IgD-negative memory B cell (primary cell): ENCODE measurements at regions not wholly inside any gene's neighbourhood (a gene's known extent, or its start where the extent isn't known, plus 50 kb on each side); places are given as distances from the start of the nearest gene placed in this dataset.
"Not testable (repeated sequence)": the region's sequence is repeated elsewhere in the genome, so short reads cannot be mapped to it uniquely, and the experiment has no call there.

Experiments
- H3K27ac Mint-ChIP-seq, 3 donors: one replicate each; pipeline ENCODE4 v1.8.0; 2020 to 2022; ENCODE audit warnings: mild to moderate bottlenecking in 3 of 3, mixed read lengths in 3 of 3, moderate library complexity in 1 of 3
- H3K27me3 Mint-ChIP-seq: one replicate; pipeline ENCODE4 v1.8.0; 2021; ENCODE audit warnings: mixed read lengths
- H3K36me3 Mint-ChIP-seq: one replicate; pipeline ENCODE4 v1.8.0; 2020; ENCODE audit warnings: mild to moderate bottlenecking, mixed read lengths
- H3K4me1 Mint-ChIP-seq, 3 donors: one replicate each; pipeline ENCODE4 v1.8.0; 2020 to 2022; ENCODE audit warnings: mixed read lengths in 3 of 3, mild to moderate bottlenecking in 1 of 3
- H3K4me3 Mint-ChIP-seq, 4 donors: one replicate each; pipeline ENCODE4 v1.8.0; 2020 to 2022; ENCODE audit warnings: mild to moderate bottlenecking in 4 of 4, mixed read lengths in 4 of 4, moderate library complexity in 3 of 4
- H3K9me3 Mint-ChIP-seq, 3 donors: one replicate each; pipeline ENCODE4 v1.8.0; 2020 to 2021; ENCODE audit warnings: mixed read lengths in 3 of 3, mild to moderate bottlenecking in 1 of 3

- Mint-ChIP-seq H3K9me3 (no peaks in the 10 kb centered on the region), H3K4me1 (no peaks in the 10 kb centered on the region), H3K27me3 (peaks cover 1% of the 10 kb centered on the region), H3K27ac (no peak overlapping the region), H3K36me3 (no peaks in the 10 kb centered on the region), H3K4me3 (no peak overlapping the region)
Measured at GRCh38 chr3:130569461-130570365, 52.7 kb downstream of the COL6A6 start.

DNA sequence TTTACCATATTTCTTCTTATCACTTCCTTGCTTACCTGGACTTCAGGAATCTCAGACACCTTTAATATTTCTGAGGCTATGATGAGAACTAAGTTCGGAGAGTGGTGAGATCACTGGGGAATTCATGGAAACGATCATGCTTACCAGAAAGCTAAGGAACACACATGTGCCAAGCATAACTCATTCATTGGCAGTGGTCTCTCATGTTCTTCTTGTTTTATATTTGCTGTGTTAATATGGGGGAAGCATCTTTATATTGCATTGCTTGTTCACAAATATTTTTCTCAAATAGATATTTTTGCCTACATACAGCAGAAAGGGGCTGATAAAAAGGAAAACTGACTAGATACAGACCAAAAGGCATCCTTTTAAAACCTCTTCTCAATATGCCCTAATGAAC lies 55.8 kb downstream of the COL6A6 start:
- no peaks in the 10 kb centered on the region for H3K36me3 Mint-ChIP-seq
- H3K27ac Mint-ChIP-seq = no peak overlapping the region
- H3K4me1 Mint-ChIP-seq = no peaks in the 10 kb centered on the region
- no peaks in the 10 kb centered on the region for H3K27me3 Mint-ChIP-seq
- no peak overlapping the region for H3K4me3 Mint-ChIP-seq
- H3K9me3 Mint-ChIP-seq = no peaks in the 10 kb centered on the region

GRCh38 chr3:130576375-130577266 lies 59.6 kb downstream of the COL6A6 start:
- no peaks in the 10 kb centered on the region for H3K27me3 Mint-ChIP-seq

DNA sequence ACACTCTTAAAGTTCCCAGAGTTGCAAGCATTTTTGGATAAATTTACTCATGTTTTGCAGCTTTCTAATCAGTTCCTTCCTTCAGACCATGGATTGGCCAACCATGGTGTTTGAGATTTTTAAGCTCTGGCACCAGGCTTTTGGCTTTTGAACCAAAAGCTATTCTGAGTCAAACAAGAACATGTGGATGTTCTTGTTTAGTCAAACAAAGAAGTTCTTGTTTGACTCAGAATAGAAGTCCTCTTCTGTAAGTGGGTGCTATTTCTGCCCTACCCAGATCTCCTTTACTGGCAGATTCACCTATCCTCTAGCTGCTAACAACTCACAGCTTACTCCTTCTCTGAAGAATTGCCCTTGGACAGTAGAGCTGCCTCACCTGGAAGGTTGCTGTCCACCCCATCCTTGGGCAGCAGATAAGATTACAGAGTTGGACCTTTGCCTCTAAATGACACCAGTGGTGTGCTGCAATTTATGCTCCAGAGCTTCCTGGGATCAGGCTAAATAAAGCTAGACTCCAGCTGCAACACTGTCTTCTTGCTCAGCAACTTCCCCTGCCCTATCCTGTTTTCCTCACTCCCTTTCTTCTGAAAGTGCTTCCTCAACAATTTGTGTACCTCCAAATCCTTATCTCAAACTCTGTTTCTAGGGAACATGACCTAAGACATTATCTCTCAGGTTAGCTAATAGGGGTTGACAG lies 65.6 kb downstream of the COL6A6 start:
- no peak overlapping the region for H3K4me3 Mint-ChIP-seq
- H3K9me3 Mint-ChIP-seq = peaks cover 0 to 2% (median 0%) of the 10 kb centered on the region in 3 donors
- no peaks in the 10 kb centered on the region for H3K36me3 Mint-ChIP-seq
- H3K27me3 Mint-ChIP-seq = peaks cover 3% of the 10 kb centered on the region
- H3K27ac Mint-ChIP-seq = no peak overlapping the region
- no peaks in the 10 kb centered on the region for H3K4me1 Mint-ChIP-seq

More at GRCh38 chr3:130576375-130577266, 59.6 kb downstream of the COL6A6 start:
- Mint-ChIP-seq H3K27ac (no peak overlapping the region), H3K9me3 (no peaks in the 10 kb centered on the region), H3K36me3 (no peaks in the 10 kb centered on the region), H3K4me1 (no peaks in the 10 kb centered on the region), H3K4me3 (no peak overlapping the region)

- H3K4me3 Mint-ChIP-seq, H3K27ac Mint-ChIP-seq, H3K4me1 Mint-ChIP-seq, H3K36me3 Mint-ChIP-seq, H3K27me3 Mint-ChIP-seq, H3K9me3 Mint-ChIP-seq: not testable (repeated sequence)
Measured at GRCh38 chr3:130594749-130595148, 77.8 kb downstream of the COL6A6 start.

DNA sequence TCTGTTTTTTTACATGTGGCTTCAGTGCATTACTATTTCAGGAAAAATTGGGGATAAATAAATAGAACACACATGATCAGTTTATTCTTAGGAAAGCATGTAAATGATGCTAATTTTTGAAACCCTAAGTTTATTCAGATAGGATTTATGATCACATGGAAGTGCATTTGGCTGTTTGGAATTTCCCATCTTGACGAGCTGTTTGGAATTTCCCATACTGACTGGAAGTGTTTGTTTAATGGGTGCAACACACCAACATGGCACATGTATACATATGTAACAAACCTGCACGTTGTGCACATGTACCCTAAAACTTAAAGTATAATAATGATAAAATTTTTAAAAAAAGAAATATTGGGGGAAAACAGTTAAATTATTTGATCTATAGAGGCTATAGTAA lies 79.5 kb downstream of the COL6A6 start:
- Mint-ChIP-seq H3K27ac (no peak overlapping the region), H3K9me3 (peaks cover 0 to 3% (median 3%) of the 10 kb centered on the region in 3 donors), H3K4me3 (no peak overlapping the region), H3K27me3 (peaks cover 6% of the 10 kb centered on the region), H3K36me3 (peaks cover 2% of the 10 kb centered on the region), H3K4me1 (no peaks in the 10 kb centered on the region)

DNA sequence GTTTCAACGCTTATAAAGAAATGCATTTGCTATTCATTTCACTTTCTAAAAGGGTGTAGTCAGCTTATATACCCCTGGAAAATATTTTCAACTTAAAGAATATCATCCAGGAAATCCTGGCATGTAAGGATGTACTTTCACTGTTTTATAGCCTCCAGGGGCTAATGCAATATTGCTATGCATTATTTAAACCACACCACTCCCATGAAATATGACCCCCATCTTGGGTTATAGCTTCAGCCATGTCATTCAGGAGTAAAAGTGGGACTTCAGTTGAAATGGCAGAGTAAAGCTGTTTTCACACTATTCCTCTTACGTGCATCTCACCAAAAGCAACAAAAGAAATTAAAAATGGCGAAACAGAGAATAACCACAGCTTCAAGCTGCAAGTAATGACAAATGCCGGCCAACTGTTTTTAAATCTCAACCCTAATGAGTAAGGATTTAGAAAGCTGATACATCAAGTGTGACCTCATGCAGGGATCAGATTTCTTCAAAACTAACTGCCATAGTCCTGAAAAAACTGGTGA lies 84.5 kb downstream of the COL6A6 start:
- no peaks in the 10 kb centered on the region for H3K4me1 Mint-ChIP-seq
- no peak overlapping the region for H3K4me3 Mint-ChIP-seq
- peaks cover 3 to 6% (median 3%) of the 10 kb centered on the region in 3 donors for H3K9me3 Mint-ChIP-seq
- peaks cover 2% of the 10 kb centered on the region for H3K36me3 Mint-ChIP-seq
- H3K27me3 Mint-ChIP-seq = peaks cover 4% of the 10 kb centered on the region
- H3K27ac Mint-ChIP-seq = no peak overlapping the region

DNA sequence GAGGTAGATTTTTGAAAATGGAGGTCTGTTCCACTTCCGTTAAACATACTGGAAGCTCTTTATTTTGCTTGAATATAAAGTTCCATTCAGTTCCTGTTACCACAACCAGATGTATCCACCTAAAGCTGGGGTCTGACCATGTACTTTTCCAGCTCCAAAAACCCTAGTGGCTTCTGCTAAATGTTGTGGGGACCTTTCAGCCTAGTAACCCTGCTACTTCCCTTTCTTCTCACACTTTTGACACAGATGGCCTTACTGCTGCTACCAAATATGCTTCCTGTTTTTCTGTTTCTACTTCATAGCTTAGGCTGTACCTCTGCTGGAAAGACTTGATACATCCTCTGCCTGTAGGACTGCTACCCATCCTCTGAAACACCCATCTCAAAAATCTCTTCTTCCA lies 87.8 kb downstream of the COL6A6 start:
- Mint-ChIP-seq H3K4me3 (no peak overlapping the region), H3K27me3 (no peaks in the 10 kb centered on the region), H3K9me3 (peaks cover 3 to 8% (median 7%) of the 10 kb centered on the region in 3 donors), H3K36me3 (peaks cover 2% of the 10 kb centered on the region), H3K4me1 (no peaks in the 10 kb centered on the region), H3K27ac (no peak overlapping the region)

- Mint-ChIP-seq H3K27ac (no peak overlapping the region), H3K36me3 (peaks cover 2% of the 10 kb centered on the region), H3K4me1 (no peaks in the 10 kb centered on the region), H3K4me3 (no peak overlapping the region), H3K27me3 (no peaks in the 10 kb centered on the region), H3K9me3 (peaks cover 0 to 8% (median 4%) of the 10 kb centered on the region in 3 donors)
Measured at GRCh38 chr3:130606336-130606735, 89.4 kb downstream of the COL6A6 start.

DNA sequence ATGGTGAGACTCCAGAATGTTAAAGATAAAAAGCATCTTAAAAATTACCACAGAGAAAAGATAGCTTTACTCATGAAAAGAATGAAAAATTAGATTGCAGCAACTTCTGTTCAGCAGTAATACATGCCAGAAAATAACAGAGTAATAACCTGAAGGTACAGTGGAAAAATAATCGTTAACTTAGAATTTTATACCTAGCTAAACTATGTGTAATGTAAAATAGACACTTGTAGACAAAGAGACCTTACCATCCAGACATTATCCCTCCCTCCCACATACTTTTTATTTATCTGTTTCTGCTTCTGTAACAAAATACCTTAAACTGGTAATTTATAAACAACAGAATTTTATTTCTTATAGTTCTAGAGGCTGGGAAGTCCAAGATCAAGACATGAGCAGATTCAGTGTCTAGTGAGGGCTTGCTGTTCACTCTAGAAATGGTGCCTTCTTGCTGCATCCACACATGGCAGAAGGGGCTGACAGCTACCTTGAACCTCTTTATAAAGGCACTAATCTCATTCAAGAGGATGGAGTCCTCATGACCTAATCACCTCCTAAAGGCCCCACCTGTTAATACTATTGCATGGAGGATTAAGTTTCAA lies 90.7 kb downstream of the COL6A6 start:
- Mint-ChIP-seq H3K9me3 (peaks cover 4 to 11% (median 9%) of the 10 kb centered on the region in 3 donors), H3K27me3 (no peaks in the 10 kb centered on the region), H3K4me3 (peak overlapping the region in 1 of 4 donors; percentile 1), H3K27ac (no peak overlapping the region), H3K36me3 (peaks cover 2% of the 10 kb centered on the region), H3K4me1 (peaks cover 0 to 2% (median 0%) of the 10 kb centered on the region in 3 donors)

- no peaks in the 10 kb centered on the region for H3K27me3 Mint-ChIP-seq
- no peak overlapping the region for H3K27ac Mint-ChIP-seq
- peaks cover 2% of the 10 kb centered on the region for H3K36me3 Mint-ChIP-seq
- no peak overlapping the region for H3K4me3 Mint-ChIP-seq
- H3K4me1 Mint-ChIP-seq = peaks cover 0 to 2% (median 0%) of the 10 kb centered on the region in 3 donors
- peaks cover 4 to 11% (median 9%) of the 10 kb centered on the region in 3 donors for H3K9me3 Mint-ChIP-seq
Measured at GRCh38 chr3:130609166-130609979, 92.4 kb downstream of the COL6A6 start.

DNA sequence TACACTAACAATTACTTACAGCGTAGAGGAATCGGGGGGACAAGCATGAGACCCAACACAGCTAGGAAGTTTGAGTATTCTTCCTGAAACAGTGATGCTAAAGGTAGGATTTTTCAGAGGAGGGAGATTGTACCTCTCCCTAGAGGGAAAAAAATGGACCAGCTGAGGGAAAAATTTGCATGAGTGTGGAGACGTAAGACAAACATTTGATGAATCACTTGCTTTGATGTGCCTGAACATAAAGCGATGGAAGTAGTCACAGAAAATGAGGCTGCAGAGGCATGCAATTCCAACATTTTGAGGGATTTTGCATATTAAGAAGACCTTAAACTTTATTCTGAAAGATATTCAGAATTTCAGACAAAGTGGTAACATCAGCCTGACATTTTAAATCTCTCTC lies 102.2 kb downstream of the COL6A6 start:
- H3K36me3 Mint-ChIP-seq = peaks cover 1% of the 10 kb centered on the region
- no peaks in the 10 kb centered on the region for H3K4me1 Mint-ChIP-seq
- no peak overlapping the region for H3K4me3 Mint-ChIP-seq
- peaks cover under 1% of the 10 kb centered on the region for H3K27me3 Mint-ChIP-seq
- no peak overlapping the region for H3K27ac Mint-ChIP-seq
- peaks cover 0 to 5% (median 0%) of the 10 kb centered on the region in 3 donors for H3K9me3 Mint-ChIP-seq

GRCh38 chr3:130621824-130622223 lies 104.8 kb downstream of the COL6A6 start:
- Mint-ChIP-seq H3K4me1 (no peaks in the 10 kb centered on the region), H3K27me3 (peaks cover 4% of the 10 kb centered on the region), H3K4me3 (no peak overlapping the region)

More at GRCh38 chr3:130621824-130622223, 104.8 kb downstream of the COL6A6 start:
- H3K9me3 Mint-ChIP-seq = peaks cover 0 to 2% (median 0%) of the 10 kb centered on the region in 3 donors
- H3K27ac Mint-ChIP-seq = no peak overlapping the region
- H3K36me3 Mint-ChIP-seq = no peaks in the 10 kb centered on the region
